ENCODE measurements at regions not wholly inside any gene's neighbourhood (a gene's known extent, or its start where the extent isn't known, plus 50 kb on each side); places are given as distances from the start of the nearest gene placed in this dataset.

DNA sequence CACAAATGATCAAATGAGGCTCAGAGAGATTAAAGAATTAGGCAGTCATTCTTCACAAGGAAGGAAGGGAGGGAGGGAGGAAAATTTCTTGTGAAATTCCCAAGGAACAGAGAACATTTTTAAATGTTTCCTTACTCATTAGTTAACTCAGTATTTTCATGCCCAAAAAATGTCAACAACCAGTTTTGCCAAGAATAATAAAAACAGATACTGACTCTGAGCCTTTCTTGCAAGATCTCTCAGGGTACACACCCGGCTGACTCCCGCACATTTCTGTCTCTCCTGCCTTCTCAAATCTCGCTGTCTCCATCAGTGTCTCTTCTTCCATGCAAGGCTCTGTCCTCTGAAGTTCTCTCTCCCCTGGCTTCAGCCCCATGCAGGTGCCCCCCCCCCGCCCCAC, 265.9 kb downstream of the TJP1 start:
- TF ChIP-seq EZH2 (IDR thresholded peaks at IDR 0.05; ENCODE audit: insufficient read depth, poor library complexity, severe bottlenecking), result no peak
- TF ChIP-seq EZH2phosphoT487 (IDR thresholded peaks at IDR 0.05; ENCODE audit: insufficient read depth, low read depth), result no peak
